Nephron progenitor cell (in vitro differentiated cells): ENCODE measurements at regions not wholly inside any gene's neighbourhood (a gene's known extent, or its start where the extent isn't known, plus 50 kb on each side); places are given as distances from the start of the nearest gene placed in this dataset.
A peak's percentile ranks its signal among the peaks of the same experiment; 100 is the strongest.

Source experiments
- DNase-seq: peaks from one replicate; pipeline ENCODE4 v3.0.0; 2021
- H3K27ac Mint-ChIP-seq: 2 replicates; pipeline ENCODE4 v1.8.0; 2021; ENCODE audit warnings: mild to moderate bottlenecking, moderate library complexity, mixed read lengths
- H3K27me3 Mint-ChIP-seq: 2 replicates; pipeline ENCODE4 v1.8.0; 2021; ENCODE audit warnings: mild to moderate bottlenecking, low read depth, mixed read lengths; ENCODE audit not compliant: poor library complexity
- H3K36me3 Mint-ChIP-seq: 2 replicates; pipeline ENCODE4 v1.8.0; 2021; ENCODE audit warnings: low read depth, mixed read lengths
- H3K4me1 Mint-ChIP-seq: 2 replicates; pipeline ENCODE4 v1.8.0; 2021; ENCODE audit warnings: mixed read lengths
- H3K4me3 Mint-ChIP-seq: 2 replicates; pipeline ENCODE4 v1.8.0; 2021; ENCODE audit warnings: mild to moderate bottlenecking, moderate library complexity, mixed read lengths
- H3K9me3 Mint-ChIP-seq: 2 replicates; pipeline ENCODE4 v1.8.0; 2021; ENCODE audit warnings: mild to moderate bottlenecking, moderate library complexity, mixed read lengths
- TF ChIP-seq, protein P1 (sequence below): fragments of 200-600 bp; sonication (generic); IDR thresholded peaks from 2 replicates; pipeline ENCODE4 v1.5.0; 2021; ENCODE audit warnings: antibody characterized with exemption

DNA sequence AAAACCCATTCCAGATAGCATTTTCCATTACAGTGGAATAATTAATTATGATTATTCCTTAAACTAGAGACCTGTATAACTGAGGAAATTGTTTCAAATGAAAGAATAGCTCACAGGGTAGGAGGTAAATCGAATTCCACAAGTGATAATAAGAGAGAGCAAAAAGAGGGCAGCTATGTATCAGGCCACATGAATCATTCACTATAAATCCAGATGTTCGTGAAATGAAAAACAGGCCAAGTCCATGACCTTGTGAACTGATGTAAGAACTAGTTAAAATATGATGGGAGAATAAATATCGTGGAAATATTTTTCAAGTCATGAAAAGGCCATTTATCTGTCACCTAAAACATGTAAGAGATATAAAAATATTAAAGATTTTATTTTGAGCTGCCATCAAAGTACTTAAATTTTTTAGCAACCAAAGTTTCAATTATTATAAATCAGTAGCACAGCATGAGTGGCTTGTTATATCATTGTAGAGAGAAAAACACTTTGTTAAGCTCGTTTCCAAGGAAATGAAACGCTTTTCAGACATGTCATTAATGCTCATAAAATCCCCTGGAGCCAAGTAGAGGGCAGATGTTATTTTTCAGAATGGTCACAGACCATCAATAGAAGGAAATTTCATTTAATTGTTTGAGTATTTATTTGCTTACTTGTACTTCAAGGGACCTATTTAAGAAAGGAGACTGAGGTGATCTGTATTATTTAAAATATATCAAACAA is 120.6 kb upstream of the CDKN3 start:
- TF ChIP-seq, protein P1, sequence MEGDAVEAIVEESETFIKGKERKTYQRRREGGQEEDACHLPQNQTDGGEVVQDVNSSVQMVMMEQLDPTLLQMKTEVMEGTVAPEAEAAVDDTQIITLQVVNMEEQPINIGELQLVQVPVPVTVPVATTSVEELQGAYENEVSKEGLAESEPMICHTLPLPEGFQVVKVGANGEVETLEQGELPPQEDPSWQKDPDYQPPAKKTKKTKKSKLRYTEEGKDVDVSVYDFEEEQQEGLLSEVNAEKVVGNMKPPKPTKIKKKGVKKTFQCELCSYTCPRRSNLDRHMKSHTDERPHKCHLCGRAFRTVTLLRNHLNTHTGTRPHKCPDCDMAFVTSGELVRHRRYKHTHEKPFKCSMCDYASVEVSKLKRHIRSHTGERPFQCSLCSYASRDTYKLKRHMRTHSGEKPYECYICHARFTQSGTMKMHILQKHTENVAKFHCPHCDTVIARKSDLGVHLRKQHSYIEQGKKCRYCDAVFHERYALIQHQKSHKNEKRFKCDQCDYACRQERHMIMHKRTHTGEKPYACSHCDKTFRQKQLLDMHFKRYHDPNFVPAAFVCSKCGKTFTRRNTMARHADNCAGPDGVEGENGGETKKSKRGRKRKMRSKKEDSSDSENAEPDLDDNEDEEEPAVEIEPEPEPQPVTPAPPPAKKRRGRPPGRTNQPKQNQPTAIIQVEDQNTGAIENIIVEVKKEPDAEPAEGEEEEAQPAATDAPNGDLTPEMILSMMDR, result no peak
- Mint-ChIP-seq H3K27ac (no peak overlapping the region), H3K36me3 (no peaks in the 10 kb centered on the region), H3K9me3 (peaks cover 22% of the 10 kb centered on the region), H3K27me3 (no peaks in the 10 kb centered on the region), H3K4me1 (peaks cover 24% of the 10 kb centered on the region), H3K4me3 (no peak overlapping the region)
- DNase-seq, result no peak

DNA sequence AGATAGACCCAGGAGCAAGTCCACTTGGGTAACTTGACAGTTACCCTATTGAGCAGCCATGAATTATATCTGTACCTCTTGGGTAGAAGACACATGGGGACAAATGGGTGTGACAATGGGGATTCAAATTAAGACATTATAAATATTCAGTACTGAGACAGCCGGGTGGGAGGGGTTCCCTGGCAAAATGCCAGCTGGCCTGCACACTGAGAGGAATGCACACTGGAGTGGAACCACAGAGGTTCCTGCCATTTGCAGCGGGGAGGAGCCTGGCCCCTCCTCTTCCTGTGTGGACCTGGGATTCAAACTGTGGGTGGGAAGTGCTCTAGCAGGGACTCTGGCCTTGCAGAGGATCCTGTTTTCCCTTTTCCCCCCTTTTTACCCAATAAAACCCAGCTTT is 118.7 kb upstream of the CDKN3 start:
- TF ChIP-seq, protein P1, result no peak
- H3K27me3 Mint-ChIP-seq, result no peaks in the 10 kb centered on the region
- no peak overlapping the region for H3K27ac Mint-ChIP-seq
- H3K4me1 Mint-ChIP-seq, result peaks cover 24% of the 10 kb centered on the region
- DNase-seq, result no peak
- no peak overlapping the region for H3K4me3 Mint-ChIP-seq
- no peaks in the 10 kb centered on the region for H3K36me3 Mint-ChIP-seq
- peaks cover 28% of the 10 kb centered on the region for H3K9me3 Mint-ChIP-seq

DNA sequence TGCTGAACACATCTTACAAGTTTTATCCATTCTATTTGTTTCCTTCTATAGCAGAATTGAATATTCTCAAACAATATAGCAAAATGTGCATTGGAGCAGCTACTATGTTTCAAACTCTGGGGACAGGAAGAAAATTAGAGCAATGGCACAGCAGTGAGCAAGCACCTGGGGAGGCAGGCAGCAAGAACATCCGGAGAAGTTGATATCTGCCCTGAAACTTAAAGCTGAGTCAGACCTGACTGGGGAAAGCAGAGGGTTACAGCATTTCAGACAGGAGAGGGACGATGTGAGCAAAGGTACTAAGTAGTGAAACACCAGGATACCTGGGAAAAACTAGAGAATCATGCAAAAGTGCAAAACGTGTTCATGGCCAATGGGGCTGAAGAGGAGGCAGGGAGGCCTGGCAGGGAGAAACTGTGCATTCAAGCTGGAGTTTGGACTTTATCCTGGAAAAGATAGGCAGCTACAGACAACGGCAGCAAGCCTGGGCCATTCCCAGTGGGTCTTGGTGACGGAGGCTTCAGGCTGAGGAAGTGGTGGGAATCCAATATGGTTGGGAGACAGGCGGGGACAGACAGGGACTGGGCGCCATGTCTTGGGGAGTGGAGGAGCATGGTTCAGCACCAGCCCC is 118.0 kb upstream of the CDKN3 start:
- no peak for DNase-seq
- H3K36me3 Mint-ChIP-seq, result no peaks in the 10 kb centered on the region

GRCh38 chr14:54282849-54283248 is 114.0 kb upstream of the CDKN3 start:
- Mint-ChIP-seq H3K4me3 (no peak overlapping the region), H3K9me3 (peaks cover 37% of the 10 kb centered on the region), H3K36me3 (peaks cover 7% of the 10 kb centered on the region), H3K27me3 (peaks cover 3% of the 10 kb centered on the region), H3K27ac (no peak overlapping the region), H3K4me1 (peaks cover 31% of the 10 kb centered on the region)
- TF ChIP-seq, protein P1, result no peak
- no peak for DNase-seq

More for the DNA sequence above, 118.0 kb upstream of the CDKN3 start:
- Mint-ChIP-seq H3K9me3 (peaks cover 32% of the 10 kb centered on the region), H3K4me1 (peaks cover 24% of the 10 kb centered on the region), H3K27ac (peak overlapping the region; percentile 8), H3K4me3 (no peak overlapping the region), H3K27me3 (no peaks in the 10 kb centered on the region)
- TF ChIP-seq, protein P1, result no peak

DNA sequence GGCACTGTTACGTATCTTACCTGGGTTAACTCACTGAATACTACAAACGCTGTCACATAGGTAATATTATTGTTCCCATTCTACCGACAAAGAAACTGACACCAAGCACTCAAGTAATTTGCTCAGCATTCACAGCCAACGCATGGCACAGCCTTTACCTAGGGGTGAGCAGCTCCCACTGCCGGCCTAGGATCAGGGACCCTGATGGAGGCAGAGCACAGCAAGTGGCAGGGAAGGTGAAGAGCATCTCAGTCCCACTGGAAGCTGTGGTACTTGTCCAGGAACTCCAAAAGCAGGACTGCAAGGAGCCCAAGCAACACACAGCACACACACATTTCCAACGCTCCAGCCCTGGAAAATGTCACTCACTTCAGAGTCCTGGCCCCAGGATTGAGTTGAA is 111.8 kb upstream of the CDKN3 start:
- Mint-ChIP-seq H3K4me1 (peaks cover 40% of the 10 kb centered on the region), H3K36me3 (peaks cover 7% of the 10 kb centered on the region), H3K27ac (no peak overlapping the region), H3K9me3 (peaks cover 31% of the 10 kb centered on the region), H3K4me3 (no peak overlapping the region), H3K27me3 (peaks cover 4% of the 10 kb centered on the region)
- TF ChIP-seq, protein P1, result no peak
- no peak for DNase-seq
